K562 (cell line): ENCODE measurements at regions not wholly inside any gene's neighbourhood (a gene's known extent, or its start where the extent isn't known, plus 50 kb on each side); places are given as distances from the start of the nearest gene placed in this dataset.

Experiments
- ATAC-seq: fragments of 200-7000 bp; cut with Tn5 transposase; 3 replicates; pipeline ENCODE4 v1.9.1; 2020; ENCODE audit warnings: moderate library complexity
- BruUV-seq: library from RNA; stranded (reverse); fragments of 400-500 nt; replicated peaks from 2 replicates; lab custom pipeline; 2021; lab: Mats Ljungman, UMichigan
- CTCF ChIA-PET: fragments of 300-600 bp; formaldehyde crosslinking; extraction: SDS; loops from one replicate; lab custom pipeline; 2021; ENCODE audit warnings: low intra/inter-chr PET ratio; lab: Yijun Ruan, JAX
- POLR2A ChIA-PET: fragments of 300-600, 350-650 bp; sonication (Branson Sonifier 250); formaldehyde crosslinking; extraction: SDS; loops from one replicate; lab custom pipeline; 2021; ENCODE audit warnings: antibody characterized with exemption, inconsistent platforms; lab: Yijun Ruan, JAX
- DNase-seq, 4 experiments: peaks; one replicate each; pipeline versions ENCODE4 v3.0.0 to v3.0.0-alpha.2; 2011 to 2018; ENCODE audit warnings: low spot score in 3 of 4, mixed read lengths in 3 of 4; ENCODE audit errors: extremely low read depth in 1 of 4
- FAIRE-seq: peaks from 2 replicates; lab custom pipeline; 2011; peaks lifted over from hg19 to GRCh38; lab: Jason Lieb, UNC
- H2AFZ ChIP-seq: 2 replicates; pipeline ENCODE4 v1.6.0; 2011; ENCODE audit warnings: low read depth, low read length, control low read depth, inconsistent platforms
- H3K27ac ChIP-seq: fragments of 200-600 bp; 3 replicates; pipeline ENCODE4 v1.8.0; 2011; ENCODE audit warnings: low read depth, mild to moderate bottlenecking, control low read depth, inconsistent platforms, low read length, moderate library complexity, mixed read lengths; ENCODE audit errors: extremely low read depth
- H3K27me3 ChIP-seq, 2 experiments: fragments of 300-600 bp in 1 of 2; 2 replicates in 1 of 2; 3 replicates in 1 of 2; pipeline versions ENCODE4 v1.6.0 to v1.8.0; 2011; ENCODE audit warnings: inconsistent platforms in 2 of 2, low read length in 2 of 2, mild to moderate bottlenecking in 1 of 2, mixed read lengths in 1 of 2, moderate library complexity in 1 of 2; ENCODE audit not compliant: control insufficient read depth in 2 of 2, insufficient read depth in 2 of 2
- H3K36me3 ChIP-seq: fragments of 300-600 bp; 3 replicates; pipeline ENCODE4 v1.8.0; 2011; ENCODE audit warnings: mild to moderate bottlenecking, low read length, inconsistent platforms; ENCODE audit not compliant: control insufficient read depth, insufficient read depth
- H3K4me1 ChIP-seq, 2 experiments: fragments of 200-600 bp in 1 of 2; replicated peaks in 1 of 2; 2 replicates in 1 of 2; 3 replicates in 1 of 2; pipeline versions ENCODE4 v1.5.1 to v1.8.0; 2011; ENCODE audit warnings: inconsistent platforms in 2 of 2, low read length in 2 of 2, mild to moderate bottlenecking in 1 of 2, mixed read lengths in 1 of 2, moderate library complexity in 1 of 2; ENCODE audit not compliant: control insufficient read depth in 2 of 2, insufficient read depth in 2 of 2
- H3K4me2 ChIP-seq: 2 replicates; pipeline ENCODE4 v1.6.1; 2011; ENCODE audit warnings: low read length, control low read depth, inconsistent platforms, mixed read lengths; ENCODE audit not compliant: insufficient read depth
- H3K4me3 ChIP-seq: fragments of 200-600 bp; sonication (generic), shearing (Covaris generic); 2 replicates; pipeline ENCODE4 v1.5.1; 2016; ENCODE audit warnings: control low read depth, inconsistent platforms
- H3K79me2 ChIP-seq: fragments of 200-600 bp; 3 replicates; pipeline ENCODE4 v1.8.0; 2011; ENCODE audit warnings: low read length, inconsistent platforms; ENCODE audit not compliant: control insufficient read depth, insufficient read depth
- H3K9ac ChIP-seq, 2 experiments: 2 replicates each; pipeline versions ENCODE4 v1.6.0 to v1.6.1; 2011; ENCODE audit warnings: low read depth in 2 of 2, low read length in 2 of 2, control low read depth in 1 of 2, inconsistent platforms in 1 of 2, mild to moderate bottlenecking in 1 of 2, mixed read lengths in 1 of 2; ENCODE audit not compliant: insufficient read depth in 1 of 2
- H3K9me1 ChIP-seq: one replicate; pipeline ENCODE4 v1.6.0; 2011; ENCODE audit warnings: inconsistent platforms, mild to moderate bottlenecking, low read length, moderate library complexity; ENCODE audit not compliant: control insufficient read depth, insufficient read depth
- H3K9me3 ChIP-seq: replicated peaks from 2 replicates; pipeline ENCODE4 v1.5.1; 2011; ENCODE audit warnings: low read depth, low read length, inconsistent platforms; ENCODE audit not compliant: control insufficient read depth, insufficient read depth
- H4K20me1 ChIP-seq: replicated peaks from 2 replicates; pipeline ENCODE4 v1.6.1; 2011; ENCODE audit warnings: low read length, inconsistent platforms, mixed read lengths; ENCODE audit not compliant: control insufficient read depth, insufficient read depth
- BRCA1 ChIP-seq, 2 experiments: fragments of 450-650 bp in 1 of 2; sonication (generic) in 1 of 2; formaldehyde crosslinking in 1 of 2; IDR thresholded peaks; 2 replicates each; pipeline versions ENCODE4 v1.5.0 to v1.6.1; 2017 to 2020; ENCODE audit warnings: mild to moderate bottlenecking in 1 of 2, missing genetic modification reagents in 1 of 2
- CAMTA2 ChIP-seq: fragments of 250-450 bp; sonication (Bioruptor Pico); conservative IDR thresholded peaks from 2 replicates; pipeline ENCODE4 v1.5.1; 2022
- E2F1 ChIP-seq: sonication (generic); formaldehyde crosslinking; IDR thresholded peaks from 2 replicates; pipeline ENCODE4 v1.8.1; 2023; ENCODE audit warnings: mild to moderate bottlenecking, missing genetic modification reagents, moderate library complexity
- E2F3 ChIP-seq: fragments of 250-450 bp; sonication (Bioruptor Pico); IDR thresholded peaks from 2 replicates; pipeline ENCODE4 v1.4.0; 2020; ENCODE audit warnings: mild to moderate bottlenecking
- MTA1 ChIP-seq: fragments of 450-650 bp; IDR thresholded peaks from 2 replicates; pipeline ENCODE4 v1.6.1; 2017; ENCODE audit warnings: borderline replicate concordance
- NONO ChIP-seq, 2 experiments: fragments of 200-400 bp in 1 of 2; fragments of 450-650 bp in 1 of 2; formaldehyde crosslinking in 1 of 2; IDR thresholded peaks; 2 replicates each; pipeline ENCODE4 v1.6.1; 2017; ENCODE audit warnings: low read depth in 2 of 2, mild to moderate bottlenecking in 2 of 2, moderate library complexity in 2 of 2, low read length in 1 of 2
- POLR3A ChIP-seq: IDR thresholded peaks from 2 replicates; pipeline ENCODE4 v1.6.1; 2011; ENCODE audit warnings: borderline replicate concordance, mild to moderate bottlenecking, moderate library complexity; ENCODE audit not compliant: insufficient read length, insufficient read depth; ENCODE audit errors: extremely low read depth
- SMARCA4 ChIP-seq: fragments of 450-650 bp; IDR thresholded peaks from 2 replicates; pipeline ENCODE4 v1.6.1; 2016
- TRIM24 ChIP-seq, 2 experiments: fragments of 450-650 bp; IDR thresholded peaks; 2 replicates each; pipeline ENCODE4 v1.6.1; 2016
- WGBS: fragments of 100-300 bp; shearing (Covaris generic); methylation state at CpG from one replicate; pipeline ENCODE4 v1.1.6; 2016; ENCODE audit warnings: low coverage, mixed read lengths; ENCODE audit not compliant: insufficient coverage; ENCODE audit errors: missing lambda C conversion rate; 5-methylcytosine and 5-hydroxymethylcytosine counted together
- in situ Hi-C: fragments of 300-500 bp; cut with MboI; formaldehyde crosslinking; loops from 4 replicates; pipeline ENCODE4 v1.15.0; 2018; ENCODE audit warnings: inconsistent platforms, mixed read lengths
- intact Hi-C: fragments of 100-400 bp; cut with micrococcal nuclease; formaldehyde crosslinking; loops from 2 replicates; pipeline ENCODE4 v1.14.2; 2022
- TF ChIP-seq, protein P1 (sequence below): fragments of 450-650 bp; IDR thresholded peaks from 2 replicates; pipeline ENCODE4 v1.6.1; 2014; ENCODE audit warnings: low read depth, mild to moderate bottlenecking, moderate library complexity, borderline replicate concordance
- TF ChIP-seq, protein P2 (sequence below), 3 experiments: IDR thresholded peaks in 2 of 3; conservative IDR thresholded peaks in 1 of 3; 2 replicates each; pipeline ENCODE4 v1.5.1; 2011 to 2012; ENCODE audit warnings: low read length in 3 of 3, mild to moderate bottlenecking in 3 of 3, control low read depth in 2 of 3, improper control_type of control experiment in 1 of 3, inconsistent platforms in 1 of 3, low read depth in 1 of 3, mixed read lengths in 1 of 3, moderate library complexity in 1 of 3; ENCODE audit not compliant: insufficient read depth in 2 of 3

GRCh38 chr2:176647325-176648165 is 378.3 kb downstream of the MTX2 start (continued):
- TF ChIP-seq POLR3A: no peak
- TF ChIP-seq E2F3 (CRISPR knock-in tag): no peak
- TF ChIP-seq TRIM24 (IDR thresholded peaks at IDR 0.05): no peak

GRCh38 chr2:176648700-176649297 is 379.6 kb downstream of the MTX2 start:
- Histone ChIP-seq H3K9me1 (no peaks in the 10 kb centered on the region), H3K4me3 (no peak overlapping the region), H3K27me3 (peaks cover 5 to 16% of the 10 kb centered on the region in 2 experiments; a peak in 4 of 5 replicates), H4K20me1 (no peaks in the 10 kb centered on the region), H3K4me2 (no peak overlapping the region), H3K9me3 (no peaks in the 10 kb centered on the region), H3K27ac (no peak overlapping the region), H3K79me2 (no peaks in the 10 kb centered on the region), H3K4me1 (no peaks in the 10 kb centered on the region), H3K9ac (no peak overlapping the region), H3K36me3 (no peaks in the 10 kb centered on the region), H2AFZ (no peak overlapping the region)
- FAIRE-seq (no peak), ATAC-seq (no peak), DNase-seq (no peak)
- BruUV-seq: no TSS peak
- in situ Hi-C loops (no loop called here), intact Hi-C loops (no loop called here)
- ChIA-PET CTCF (no interaction called here), POLR2A (no interaction called here)
- no peak for TF ChIP-seq BRCA1 (IDR thresholded peaks at IDR 0.05)
- TF ChIP-seq BRCA1 (CRISPR knock-in tag; IDR thresholded peaks at IDR 0.05): no peak
- TF ChIP-seq, protein P1, sequence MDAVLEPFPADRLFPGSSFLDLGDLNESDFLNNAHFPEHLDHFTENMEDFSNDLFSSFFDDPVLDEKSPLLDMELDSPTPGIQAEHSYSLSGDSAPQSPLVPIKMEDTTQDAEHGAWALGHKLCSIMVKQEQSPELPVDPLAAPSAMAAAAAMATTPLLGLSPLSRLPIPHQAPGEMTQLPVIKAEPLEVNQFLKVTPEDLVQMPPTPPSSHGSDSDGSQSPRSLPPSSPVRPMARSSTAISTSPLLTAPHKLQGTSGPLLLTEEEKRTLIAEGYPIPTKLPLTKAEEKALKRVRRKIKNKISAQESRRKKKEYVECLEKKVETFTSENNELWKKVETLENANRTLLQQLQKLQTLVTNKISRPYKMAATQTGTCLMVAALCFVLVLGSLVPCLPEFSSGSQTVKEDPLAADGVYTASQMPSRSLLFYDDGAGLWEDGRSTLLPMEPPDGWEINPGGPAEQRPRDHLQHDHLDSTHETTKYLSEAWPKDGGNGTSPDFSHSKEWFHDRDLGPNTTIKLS: no peak
- TF ChIP-seq, protein P2, sequence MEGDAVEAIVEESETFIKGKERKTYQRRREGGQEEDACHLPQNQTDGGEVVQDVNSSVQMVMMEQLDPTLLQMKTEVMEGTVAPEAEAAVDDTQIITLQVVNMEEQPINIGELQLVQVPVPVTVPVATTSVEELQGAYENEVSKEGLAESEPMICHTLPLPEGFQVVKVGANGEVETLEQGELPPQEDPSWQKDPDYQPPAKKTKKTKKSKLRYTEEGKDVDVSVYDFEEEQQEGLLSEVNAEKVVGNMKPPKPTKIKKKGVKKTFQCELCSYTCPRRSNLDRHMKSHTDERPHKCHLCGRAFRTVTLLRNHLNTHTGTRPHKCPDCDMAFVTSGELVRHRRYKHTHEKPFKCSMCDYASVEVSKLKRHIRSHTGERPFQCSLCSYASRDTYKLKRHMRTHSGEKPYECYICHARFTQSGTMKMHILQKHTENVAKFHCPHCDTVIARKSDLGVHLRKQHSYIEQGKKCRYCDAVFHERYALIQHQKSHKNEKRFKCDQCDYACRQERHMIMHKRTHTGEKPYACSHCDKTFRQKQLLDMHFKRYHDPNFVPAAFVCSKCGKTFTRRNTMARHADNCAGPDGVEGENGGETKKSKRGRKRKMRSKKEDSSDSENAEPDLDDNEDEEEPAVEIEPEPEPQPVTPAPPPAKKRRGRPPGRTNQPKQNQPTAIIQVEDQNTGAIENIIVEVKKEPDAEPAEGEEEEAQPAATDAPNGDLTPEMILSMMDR (IDR thresholded peaks at IDR 0.05 in 2 of 3, conservative IDR thresholded peaks at IDR 0.05 in 1 of 3; ENCODE audit: insufficient read depth in 2 of 3, low read depth in 1 of 3, low read length in 3 of 3): no peak
- TF ChIP-seq NONO (IDR thresholded peaks at IDR 0.05; ENCODE audit: low read depth in 2 of 2, low read length in 1 of 2): no peak
- TF ChIP-seq CAMTA2: no peak
- TF ChIP-seq MTA1: no peak
- no peak for TF ChIP-seq E2F1 (CRISPR knock-in tag)
- TF ChIP-seq SMARCA4: no peak
- 0% methylated on average over 8 of the region's 8 CpGs for WGBS
